SU-DHL-6 (cell line): ENCODE measurements at regions not wholly inside any gene's neighbourhood (a gene's known extent, or its start where the extent isn't known, plus 50 kb on each side); places are given as distances from the start of the nearest gene placed in this dataset.

Source experiments
- H2AFZ ChIP-seq: fragments of 200-600 bp; sonication (generic); 2 replicates; pipeline ENCODE4 v1.6.1; 2014; ENCODE audit warnings: low read depth, mild to moderate bottlenecking, moderate library complexity, mixed read lengths, antibody characterized with exemption, low read length; ENCODE audit not compliant: severe bottlenecking
- H3F3A ChIP-seq: fragments of 200-600 bp; shearing (Covaris generic); 2 replicates; pipeline ENCODE4 v1.6.0; 2016; ENCODE audit warnings: antibody characterized with exemption, mild to moderate bottlenecking; ENCODE audit not compliant: insufficient read depth
- H3K27ac ChIP-seq: fragments of 200-600 bp; sonication (generic); 2 replicates; pipeline ENCODE4 v1.5.1; 2016; ENCODE audit warnings: low read depth, mild to moderate bottlenecking, low read length, moderate library complexity, mixed read lengths
- H3K27me3 ChIP-seq: fragments of 200-600 bp; sonication (generic), shearing (Covaris generic); 2 replicates; pipeline ENCODE4 v1.6.0; 2014; ENCODE audit warnings: mild to moderate bottlenecking, low read length
- H3K36me3 ChIP-seq: fragments of 200-600 bp; sonication (generic); 2 replicates; pipeline ENCODE4 v1.6.1; 2014; ENCODE audit warnings: mild to moderate bottlenecking, low read length, mixed read lengths
- H3K4me2 ChIP-seq: fragments of 300-600, 200-600 bp; shearing (Covaris generic), sonication (generic); 2 replicates; pipeline ENCODE4 v1.6.0; 2014; ENCODE audit warnings: low read length, low read depth, mild to moderate bottlenecking; ENCODE audit not compliant: poor library complexity, severe bottlenecking
- H3K4me3 ChIP-seq: fragments of 200-600 bp; sonication (generic); 2 replicates; pipeline ENCODE4 v1.5.1; 2014; ENCODE audit warnings: antibody characterized with exemption, low read length, mild to moderate bottlenecking, mixed read lengths; ENCODE audit not compliant: insufficient read depth, poor library complexity, severe bottlenecking
- H3K79me2 ChIP-seq: fragments of 200-600 bp; sonication (generic); 2 replicates; pipeline ENCODE4 v1.6.1; 2014; ENCODE audit warnings: mild to moderate bottlenecking, low read length, moderate library complexity; ENCODE audit not compliant: insufficient read depth
- H3K9ac ChIP-seq: fragments of 200-600 bp; sonication (generic); 2 replicates; pipeline ENCODE4 v1.7.0; 2014; ENCODE audit warnings: mild to moderate bottlenecking, low read length
- H3K9me2 ChIP-seq: fragments of 200-600 bp; sonication (generic); replicated peaks from 2 replicates; pipeline ENCODE4 v1.6.1; 2014; ENCODE audit warnings: low read length; ENCODE audit not compliant: insufficient read depth
- H3K9me3 ChIP-seq: fragments of 200-600 bp; sonication (generic); 2 replicates; pipeline ENCODE4 v1.6.1; 2014; ENCODE audit warnings: low read length, mixed read lengths; ENCODE audit not compliant: insufficient read depth
- H4K20me1 ChIP-seq: fragments of 200-600 bp; sonication (generic); 2 replicates; pipeline ENCODE4 v1.6.1; 2014; ENCODE audit warnings: low read depth, mild to moderate bottlenecking, antibody characterized with exemption, low read length, moderate library complexity, mixed read lengths
- CTCF ChIP-seq: fragments of 200-600 bp; sonication (generic); IDR thresholded peaks from one replicate; pipeline ENCODE4 v1.5.1; 2017; ENCODE audit warnings: antibody characterized with exemption, mild to moderate bottlenecking, low read length, moderate library complexity; ENCODE audit not compliant: insufficient read depth, poor library complexity, severe bottlenecking
- EZH2phosphoT487 ChIP-seq: fragments of 200-600 bp; sonication (generic), shearing (Covaris generic); conservative IDR thresholded peaks from 2 replicates; pipeline ENCODE4 v1.6.1; 2018; ENCODE audit warnings: mild to moderate bottlenecking, antibody characterized with exemption, low read length, moderate library complexity, mixed read lengths

- Histone ChIP-seq H3K4me2 (no peak overlapping the region), H3K27ac (no peak overlapping the region), H3K79me2 (no peaks in the 10 kb centered on the region), H3K27me3 (no peaks in the 10 kb centered on the region), H3K36me3 (no peaks in the 10 kb centered on the region), H3K9me3 (no peaks in the 10 kb centered on the region), H3K4me3 (no peak overlapping the region), H2AFZ (no peak overlapping the region), H3K9ac (no peak overlapping the region), H3K9me2 (no peaks in the 10 kb centered on the region), H3F3A (no peaks in the 10 kb centered on the region), H4K20me1 (no peaks in the 10 kb centered on the region)
- TF ChIP-seq EZH2phosphoT487, result no peak
- TF ChIP-seq CTCF, result no peak
Observed at GRCh38 chr2:15828576-15828975, 111.8 kb upstream of the MYCN start.

DNA sequence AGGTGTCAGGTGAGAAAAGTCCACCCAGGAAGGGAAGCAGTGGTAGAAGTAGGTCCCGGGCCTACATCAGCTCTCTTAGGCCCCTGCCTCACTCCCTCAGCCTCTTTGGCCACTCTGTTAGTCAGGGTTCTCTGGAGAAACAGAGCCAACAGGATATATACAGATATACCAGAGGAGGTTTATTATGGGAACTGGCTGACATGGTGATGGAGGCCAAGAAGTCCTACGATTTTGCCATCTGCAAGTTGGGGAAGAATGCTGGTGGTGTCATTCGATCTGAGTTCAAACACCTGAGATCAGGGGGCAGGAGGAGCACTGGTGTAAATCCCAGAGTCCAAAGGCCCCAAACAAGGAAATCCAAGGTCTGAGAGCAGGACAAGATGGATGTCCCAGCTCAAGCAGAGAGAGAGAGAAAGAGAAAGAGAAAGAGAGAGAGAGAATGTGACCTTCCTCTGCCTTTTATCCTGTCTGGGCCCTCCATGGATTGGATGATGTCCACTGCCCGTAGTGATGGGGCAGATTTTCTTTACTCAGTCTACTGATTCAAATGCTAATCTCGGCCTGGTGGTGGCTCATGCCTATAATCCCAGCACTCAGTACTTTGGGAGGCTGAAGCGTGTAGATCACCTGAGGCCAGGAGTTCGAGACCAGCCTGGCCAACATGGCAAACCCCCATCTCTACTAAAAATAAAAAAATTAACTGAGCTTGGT is 111.1 kb upstream of the MYCN start:
- no peaks in the 10 kb centered on the region for H3K27me3 ChIP-seq
- no peaks in the 10 kb centered on the region for H4K20me1 ChIP-seq
- no peaks in the 10 kb centered on the region for H3F3A ChIP-seq
- H3K4me2 ChIP-seq, result no peak overlapping the region
- H3K9me2 ChIP-seq, result no peaks in the 10 kb centered on the region
- H3K9ac ChIP-seq, result no peak overlapping the region
- no peaks in the 10 kb centered on the region for H3K79me2 ChIP-seq
- no peaks in the 10 kb centered on the region for H3K9me3 ChIP-seq
- H3K4me3 ChIP-seq, result no peak overlapping the region
- H2AFZ ChIP-seq, result no peak overlapping the region
- TF ChIP-seq EZH2phosphoT487 (no peak), CTCF (no peak)
- no peaks in the 10 kb centered on the region for H3K36me3 ChIP-seq
- H3K27ac ChIP-seq, result no peak overlapping the region

GRCh38 chr2:15829985-15830384 is 110.4 kb upstream of the MYCN start:
- Histone ChIP-seq H4K20me1 (no peaks in the 10 kb centered on the region), H2AFZ (no peak overlapping the region), H3K36me3 (no peaks in the 10 kb centered on the region), H3K4me2 (no peak overlapping the region), H3K9ac (no peak overlapping the region), H3F3A (no peaks in the 10 kb centered on the region), H3K27me3 (no peaks in the 10 kb centered on the region), H3K9me3 (no peaks in the 10 kb centered on the region), H3K27ac (no peak overlapping the region), H3K4me3 (no peak overlapping the region), H3K79me2 (no peaks in the 10 kb centered on the region), H3K9me2 (no peaks in the 10 kb centered on the region)
- TF ChIP-seq EZH2phosphoT487 (no peak), CTCF (no peak)
